HG03159 (cell line): ENCODE measurements at regions not wholly inside any gene's neighbourhood (a gene's known extent, or its start where the extent isn't known, plus 50 kb on each side); places are given as distances from the start of the nearest gene placed in this dataset.
A peak's percentile ranks its signal among the peaks of the same experiment; 100 is the strongest.

ENCODE experiments used
- ATAC-seq: cut with Tn5 transposase; IDR thresholded peaks from one replicate; pipeline ENCODE4 v1.9.1; 2021; ENCODE audit warnings: mild to moderate bottlenecking, moderate library complexity; ENCODE audit not compliant: unreplicated experiment

- ATAC-seq: no peak
Observed at GRCh38 chr1:106680216-106680615, 376.3 kb upstream of the PRMT6 start.

GRCh38 chr1:106680776-106681344 is 375.6 kb upstream of the PRMT6 start:
- ATAC-seq: no peak

GRCh38 chr1:106681939-106682522 is 374.4 kb upstream of the PRMT6 start:
- ATAC-seq: no peak

DNA sequence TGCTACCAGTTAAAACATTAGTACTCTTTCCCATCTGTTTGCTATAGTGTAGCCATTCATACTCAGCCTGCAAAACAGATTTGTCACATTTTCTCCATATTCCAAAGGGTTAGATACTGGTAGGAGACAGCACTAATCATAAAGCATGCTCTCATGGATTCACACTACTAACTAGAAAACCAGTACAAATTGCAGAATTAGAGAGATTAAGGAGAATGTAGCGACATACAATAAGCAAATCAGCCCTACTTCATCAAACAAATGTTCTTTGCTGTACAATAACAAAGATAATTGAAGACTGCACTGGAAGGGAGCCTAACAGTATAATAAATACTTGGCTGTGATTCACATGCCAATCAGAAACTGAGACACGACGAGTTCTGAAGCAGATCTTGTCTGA is 368.0 kb upstream of the PRMT6 start:
- ATAC-seq: no peak

- no peak for ATAC-seq
Observed at GRCh38 chr1:106698660-106699059, 357.8 kb upstream of the PRMT6 start.

GRCh38 chr1:106699433-106699832 is 357.0 kb upstream of the PRMT6 start:
- no peak for ATAC-seq

DNA sequence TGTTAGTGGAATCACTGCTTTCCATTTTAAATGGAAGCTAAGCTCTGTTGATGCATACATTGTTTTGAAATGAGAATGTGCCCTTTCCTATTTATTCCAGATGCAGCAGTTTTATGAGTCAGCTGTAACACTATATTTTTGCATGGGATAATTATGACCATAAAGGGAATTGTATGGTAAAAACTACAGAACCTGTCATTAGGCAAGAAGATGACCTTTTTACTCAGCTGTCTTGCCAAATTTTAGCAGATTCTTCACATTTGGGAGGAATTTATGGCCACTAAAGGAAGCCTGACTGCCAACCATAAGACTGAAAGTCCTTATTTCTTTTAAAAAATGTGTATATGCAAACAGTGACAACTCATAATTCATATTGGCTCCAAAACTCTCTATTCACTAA is 356.3 kb upstream of the PRMT6 start:
- ATAC-seq: no peak

GRCh38 chr1:106705971-106706370 is 350.5 kb upstream of the PRMT6 start:
- ATAC-seq: no peak

GRCh38 chr1:106717591-106717990 is 338.9 kb upstream of the PRMT6 start:
- ATAC-seq: no peak

- ATAC-seq: no peak
Observed at GRCh38 chr1:106721790-106722189, 334.7 kb upstream of the PRMT6 start.

DNA sequence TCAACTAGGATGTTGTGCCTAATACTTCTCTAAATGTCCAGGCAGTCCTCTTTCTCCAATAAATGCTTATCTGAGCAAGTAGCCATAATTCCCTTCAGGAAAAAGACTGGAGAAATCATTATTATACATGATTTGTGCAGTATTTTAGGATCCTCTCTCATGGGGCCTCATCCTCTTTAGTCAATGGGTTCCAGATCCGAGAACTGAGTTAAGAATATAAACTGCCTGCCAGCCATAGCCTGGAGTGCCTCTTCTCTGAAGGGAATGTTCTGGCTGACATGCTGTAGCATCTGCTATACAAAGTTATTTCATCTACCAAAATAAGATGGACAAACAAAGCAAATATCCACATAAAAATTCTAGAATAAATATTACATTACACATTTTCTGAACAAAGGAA is 334.0 kb upstream of the PRMT6 start:
- no peak for ATAC-seq

GRCh38 chr1:106727171-106727570 is 329.3 kb upstream of the PRMT6 start:
- ATAC-seq: peak; percentile 67

- ATAC-seq: no peak
Observed at GRCh38 chr1:106746448-106747085, 309.9 kb upstream of the PRMT6 start.

GRCh38 chr1:106747232-106747631 is 309.2 kb upstream of the PRMT6 start:
- ATAC-seq: no peak

- no peak for ATAC-seq
Observed at GRCh38 chr1:106747791-106748190, 308.7 kb upstream of the PRMT6 start.

- no peak for ATAC-seq
Observed at GRCh38 chr1:106748606-106749005, 307.9 kb upstream of the PRMT6 start.

DNA sequence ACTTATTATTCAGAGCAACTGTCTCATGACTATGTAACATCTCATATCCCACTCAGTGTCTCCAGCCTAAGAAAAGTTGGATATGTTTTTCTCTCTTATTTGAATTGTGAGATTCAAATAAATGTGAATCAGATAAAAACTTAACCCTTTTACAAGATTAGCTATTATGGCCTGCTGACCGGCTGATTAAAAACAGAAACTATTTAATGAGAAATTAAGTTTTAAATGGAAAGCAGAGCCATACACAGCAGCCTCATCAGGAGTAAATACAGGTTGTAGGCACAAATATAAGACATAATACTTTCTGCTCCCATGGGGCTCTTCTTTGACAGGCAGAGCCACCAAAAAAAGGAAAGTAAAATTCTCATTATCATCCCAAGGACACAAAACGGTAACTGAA is 307.0 kb upstream of the PRMT6 start:
- no peak for ATAC-seq

DNA sequence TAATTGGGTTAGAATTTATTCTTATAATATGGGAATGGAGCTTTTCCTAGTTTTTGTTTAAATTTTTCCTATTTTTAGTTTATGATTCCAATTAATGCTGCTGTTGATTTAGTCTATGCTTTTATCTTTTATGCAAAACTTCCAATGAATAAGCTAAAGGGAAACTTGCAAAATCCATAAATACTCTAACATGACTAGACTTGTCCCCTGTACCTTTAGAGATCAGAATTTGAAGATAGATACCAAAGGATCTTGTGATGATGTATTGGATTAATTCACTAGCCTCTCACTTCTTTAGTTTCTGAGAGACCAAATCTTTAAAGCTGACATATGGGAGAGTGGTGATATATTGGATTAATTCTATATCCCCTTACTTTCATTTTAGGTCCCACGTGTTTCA is 306.6 kb upstream of the PRMT6 start:
- no peak for ATAC-seq

GRCh38 chr1:106751002-106751401 is 305.5 kb upstream of the PRMT6 start:
- ATAC-seq: no peak

DNA sequence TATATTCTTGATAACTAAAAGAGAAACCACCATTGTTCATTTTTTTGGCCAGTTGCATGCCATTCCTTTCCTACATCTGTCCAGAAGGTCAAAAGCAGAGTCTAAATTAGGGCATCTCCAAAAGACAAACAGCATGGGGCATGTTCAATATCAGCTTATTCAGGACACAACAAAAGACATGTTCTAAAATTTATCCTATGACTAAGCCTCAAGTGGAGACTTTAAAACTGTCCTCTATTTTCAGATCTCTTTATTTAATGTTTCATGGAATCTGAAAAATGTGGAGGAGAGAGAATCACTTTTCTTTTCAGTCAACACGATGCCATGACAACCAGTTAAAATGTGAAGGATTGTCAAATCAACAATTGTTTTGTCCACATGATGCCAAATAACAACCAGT is 303.4 kb upstream of the PRMT6 start:
- ATAC-seq: no peak

- ATAC-seq: no peak
Observed at GRCh38 chr1:106754957-106755356, 301.5 kb upstream of the PRMT6 start.

DNA sequence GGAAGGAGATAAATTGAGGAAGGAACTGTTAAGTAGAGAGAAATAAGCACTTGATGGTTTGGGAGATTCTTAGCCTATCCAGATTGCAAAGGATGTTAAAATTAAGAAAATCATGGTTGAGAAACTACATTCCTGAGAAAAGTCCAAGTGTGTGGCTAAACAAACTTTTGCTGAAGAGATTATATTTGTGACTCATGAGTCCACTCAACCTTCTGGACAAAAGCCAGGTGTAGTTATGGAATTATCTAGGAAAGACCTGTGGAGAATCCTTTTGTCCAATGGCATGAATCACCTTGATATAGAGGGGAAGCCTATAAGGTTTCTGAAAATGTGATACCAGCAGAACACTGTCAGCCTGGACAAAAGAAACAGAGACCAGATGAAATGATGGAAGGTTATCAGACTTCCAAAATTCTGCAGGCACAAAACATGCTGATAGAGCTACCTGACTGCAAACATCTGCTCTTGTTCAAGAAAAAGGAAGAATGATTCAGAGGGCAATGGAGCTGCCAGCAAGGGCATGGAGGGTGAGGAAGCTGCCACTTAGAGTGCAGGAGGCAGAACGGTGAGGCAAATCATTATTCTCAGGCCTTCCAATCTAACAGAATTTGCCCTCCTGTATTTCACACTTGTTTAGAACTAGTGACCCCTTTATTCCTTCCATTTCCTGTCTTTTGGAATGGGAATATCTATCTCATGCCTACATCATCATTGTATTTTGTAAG is 300.6 kb upstream of the PRMT6 start:
- ATAC-seq: no peak
